ENCODE measurements at regions not wholly inside any gene's neighbourhood (a gene's known extent, or its start where the extent isn't known, plus 50 kb on each side); places are given as distances from the start of the nearest gene placed in this dataset.

- Histone ChIP-seq H3K4me3 (ENCODE audit: low read depth, low read length) (no peak overlapping the region), H3K36me3 (replicated peaks) (no peaks in the 10 kb centered on the region), H3K27ac (no peak overlapping the region), H3K27me3 (replicated peaks) (no peaks in the 10 kb centered on the region)
- no peak for TF ChIP-seq CTCF (IDR thresholded peaks at IDR 0.05; ENCODE audit: low read depth, low read length, missing control alignments)
- DNase-seq = no peak
- in situ Hi-C loops (cut with HindIII; ENCODE audit: low pct_ligation_motif_present, low sequenced_read_pairs) = no loop called here
Measured at GRCh38 chr1:101356604-101357443, 120.0 kb downstream of the S1PR1 start.

- Histone ChIP-seq H3K4me3 (ENCODE audit: low read depth, low read length) (no peak overlapping the region), H3K27ac (no peak overlapping the region), H3K36me3 (replicated peaks) (no peaks in the 10 kb centered on the region), H3K27me3 (replicated peaks) (no peaks in the 10 kb centered on the region)
- in situ Hi-C loops (cut with HindIII; ENCODE audit: low pct_ligation_motif_present, low sequenced_read_pairs) = no loop called here
- TF ChIP-seq CTCF (IDR thresholded peaks at IDR 0.05; ENCODE audit: low read depth, low read length, missing control alignments) = peak; percentile 86
- peak; percentile 87 for DNase-seq
Measured at GRCh38 chr1:101357444-101357986, 120.7 kb downstream of the S1PR1 start.

GRCh38 chr1:101360506-101360905 is 123.7 kb downstream of the S1PR1 start:
- H3K27ac ChIP-seq = no peak overlapping the region
- H3K4me3 ChIP-seq (ENCODE audit: low read depth, low read length) = no peak overlapping the region
- H3K27me3 ChIP-seq (replicated peaks) = no peaks in the 10 kb centered on the region
- in situ Hi-C loops (cut with HindIII; ENCODE audit: low pct_ligation_motif_present, low sequenced_read_pairs) = no loop called here
- no peaks in the 10 kb centered on the region for H3K36me3 ChIP-seq (replicated peaks)
- no peak for TF ChIP-seq CTCF (IDR thresholded peaks at IDR 0.05; ENCODE audit: low read depth, low read length, missing control alignments)
- DNase-seq = no peak

GRCh38 chr1:101363891-101364318 is 127.1 kb downstream of the S1PR1 start:
- H3K27ac ChIP-seq = no peak overlapping the region
- TF ChIP-seq CTCF (IDR thresholded peaks at IDR 0.05; ENCODE audit: low read depth, low read length, missing control alignments) = no peak
- DNase-seq = no peak
- no peaks in the 10 kb centered on the region for H3K36me3 ChIP-seq (replicated peaks)
- in situ Hi-C loops (cut with HindIII; ENCODE audit: low pct_ligation_motif_present, low sequenced_read_pairs) = no loop called here
- H3K27me3 ChIP-seq (replicated peaks) = no peaks in the 10 kb centered on the region
- no peak overlapping the region for H3K4me3 ChIP-seq (ENCODE audit: low read depth, low read length)

GRCh38 chr1:101364370-101365120 is 127.7 kb downstream of the S1PR1 start:
- no peak for TF ChIP-seq CTCF (IDR thresholded peaks at IDR 0.05; ENCODE audit: low read depth, low read length, missing control alignments)
- H3K27me3 ChIP-seq (replicated peaks) = no peaks in the 10 kb centered on the region
- H3K36me3 ChIP-seq (replicated peaks) = no peaks in the 10 kb centered on the region
- H3K27ac ChIP-seq = peak overlapping the region; percentile 32
- DNase-seq = no peak
- no peak overlapping the region for H3K4me3 ChIP-seq (ENCODE audit: low read depth, low read length)
- in situ Hi-C loops (cut with HindIII; ENCODE audit: low pct_ligation_motif_present, low sequenced_read_pairs) = no loop called here
